H1 (cell line): ENCODE measurements at regions not wholly inside any gene's neighbourhood (a gene's known extent, or its start where the extent isn't known, plus 50 kb on each side); places are given as distances from the start of the nearest gene placed in this dataset.

ENCODE experiments used
- GTF2F1 ChIP-seq: IDR thresholded peaks from 2 replicates; pipeline ENCODE4 v1.6.1; 2012; ENCODE audit warnings: low read depth, low read length, improper control_type of control experiment, borderline replicate concordance
- KDM1A ChIP-seq: fragments of 200-600, 300-600 bp; sonication (generic); IDR thresholded peaks from 2 replicates; pipeline ENCODE4 v1.7.1; 2016; ENCODE audit warnings: mild to moderate bottlenecking, low read length, borderline replicate concordance
- KDM4A ChIP-seq: IDR thresholded peaks from one replicate; pipeline ENCODE4 v1.7.1; 2012; ENCODE audit warnings: low read depth, mild to moderate bottlenecking, moderate library complexity, low read length, inconsistent platforms; ENCODE audit not compliant: severe bottlenecking
- NRF1 ChIP-seq: IDR thresholded peaks from 2 replicates; pipeline ENCODE4 v1.6.1; 2011; ENCODE audit warnings: mild to moderate bottlenecking, low read depth, low read length, improper control_type of control experiment
- POLR2A ChIP-seq, 2 experiments: IDR thresholded peaks; 1 replicate in 1 of 2; 2 replicates in 1 of 2; pipeline ENCODE4 v1.6.1; 2011; ENCODE audit warnings: low read depth in 2 of 2, low read length in 2 of 2, mild to moderate bottlenecking in 2 of 2; ENCODE audit errors: control extremely low read depth in 1 of 2
- SP2 ChIP-seq: IDR thresholded peaks from 2 replicates; pipeline ENCODE4 v1.6.1; 2012; ENCODE audit warnings: mild to moderate bottlenecking, low read length, inconsistent platforms

DNA sequence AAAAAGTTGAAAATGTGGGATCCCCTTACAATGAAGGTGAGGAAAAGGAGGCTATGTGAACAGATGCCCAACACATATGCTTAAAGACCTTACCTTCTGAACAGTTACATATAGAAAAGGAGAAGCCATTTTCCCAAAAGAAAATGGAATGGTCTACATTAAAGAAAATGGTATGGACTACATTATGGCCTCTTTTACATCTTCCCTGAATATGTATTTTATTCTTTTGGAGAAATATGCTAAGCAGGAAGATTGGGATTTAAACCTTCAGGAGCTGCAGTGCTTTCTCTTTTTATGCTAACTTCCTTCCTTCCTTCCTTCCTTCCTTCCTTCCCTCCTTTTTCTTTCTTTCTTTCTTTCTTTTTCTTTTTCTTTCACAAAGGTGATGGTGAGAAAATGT is 155.4 kb downstream of the SEC23IP start (continued):
- TF ChIP-seq SP2 (no peak), KDM1A (no peak), KDM4A (no peak), GTF2F1 (no peak), NRF1 (no peak), POLR2A (IDR thresholded peaks at IDR 0.05; ENCODE audit: control extremely low read depth in 1 of 2, low read depth in 2 of 2, low read length in 2 of 2) (no peak)
